IMR-90 (cell line): ENCODE measurements at regions not wholly inside any gene's neighbourhood (a gene's known extent, or its start where the extent isn't known, plus 50 kb on each side); places are given as distances from the start of the nearest gene placed in this dataset.

Source experiments
- ATAC-seq: fragments of 200-7000 bp; cut with Tn5 transposase; 2 replicates; pipeline ENCODE4 v1.9.1; 2020; ENCODE audit warnings: low read depth, mild to moderate bottlenecking, moderate library complexity
- BruUV-seq: library from RNA; stranded (reverse); fragments of 400-500 nt; replicated peaks from 2 replicates; lab custom pipeline; 2021; lab: Mats Ljungman, UMichigan
- CTCF ChIA-PET: fragments of 300-600 bp; formaldehyde crosslinking; extraction: SDS; loops from one replicate; lab custom pipeline; 2021; ENCODE audit warnings: antibody characterized with exemption; lab: Yijun Ruan, JAX
- POLR2A ChIA-PET: fragments of 300-600 bp; sonication (Branson Sonifier 250); formaldehyde crosslinking; loops from one replicate; lab custom pipeline; 2022; ENCODE audit warnings: antibody characterized with exemption; ENCODE audit not compliant: unreplicated experiment; lab: Charles Lee
- DNase-seq: peaks from one replicate; pipeline ENCODE4 v3.0.0; 2013
- H2AFZ ChIP-seq: replicated peaks from 2 replicates; pipeline ENCODE3; 2013; ENCODE audit warnings: low read length, mild to moderate bottlenecking; ENCODE audit not compliant: poor library complexity
- H2AK5ac ChIP-seq: 2 replicates; pipeline ENCODE4 v1.6.1; 2013; ENCODE audit warnings: low read depth, low read length, inconsistent platforms
- H2AK9ac ChIP-seq: replicated peaks from 2 replicates; pipeline ENCODE3; 2013; ENCODE audit warnings: mild to moderate bottlenecking, low read depth, low read length, moderate library complexity; ENCODE audit not compliant: poor library complexity
- H2BK120ac ChIP-seq: 2 replicates; pipeline ENCODE4 v1.6.1; 2013; ENCODE audit warnings: low read depth, low read length, inconsistent platforms
- H2BK15ac ChIP-seq: 3 replicates; pipeline ENCODE4 v1.6.1; 2013; ENCODE audit warnings: low read depth, low read length, inconsistent platforms
- H2BK20ac ChIP-seq: 2 replicates; pipeline ENCODE4 v1.6.1; 2013; ENCODE audit warnings: low read depth, mild to moderate bottlenecking, inconsistent platforms, low read length, moderate library complexity
- H2BK5ac ChIP-seq: 2 replicates; pipeline ENCODE4 v1.6.1; 2013; ENCODE audit warnings: mild to moderate bottlenecking, low read depth, low read length, inconsistent platforms; ENCODE audit not compliant: poor library complexity, severe bottlenecking
- H3K14ac ChIP-seq: replicated peaks from 2 replicates; pipeline ENCODE4 v1.6.1; 2013; ENCODE audit warnings: low read depth, low read length, inconsistent platforms
- H3K18ac ChIP-seq: 2 replicates; pipeline ENCODE4 v1.6.1; 2013; ENCODE audit warnings: low read depth, low read length, control low read depth
- H3K23ac ChIP-seq: 2 replicates; pipeline ENCODE4 v1.6.1; 2013; ENCODE audit warnings: low read depth, low read length, inconsistent platforms
- H3K27ac ChIP-seq: 2 replicates; pipeline ENCODE4 v1.5.1; 2013; ENCODE audit warnings: mild to moderate bottlenecking, control low read depth, low read length; ENCODE audit not compliant: insufficient read depth
- H3K27me3 ChIP-seq: 2 replicates; pipeline ENCODE4 v1.6.1; 2013; ENCODE audit warnings: low read length; ENCODE audit not compliant: control insufficient read depth, insufficient read depth
- H3K36me3 ChIP-seq: 2 replicates; pipeline ENCODE4 v1.6.1; 2013; ENCODE audit warnings: low read length, mixed read lengths; ENCODE audit not compliant: control insufficient read depth, insufficient read depth
- H3K4ac ChIP-seq: 2 replicates; pipeline ENCODE4 v1.6.1; 2013; ENCODE audit warnings: low read depth, low read length, inconsistent platforms
- H3K4me1 ChIP-seq: 2 replicates; pipeline ENCODE4 v1.6.1; 2013; ENCODE audit warnings: low read length, mixed read lengths; ENCODE audit not compliant: control insufficient read depth, insufficient read depth
- H3K4me2 ChIP-seq: 2 replicates; pipeline ENCODE4 v1.6.1; 2013; ENCODE audit warnings: low read depth, mild to moderate bottlenecking, control low read depth, low read length, moderate library complexity
- H3K4me3 ChIP-seq: 2 replicates; pipeline ENCODE4 v1.5.1; 2013; ENCODE audit warnings: low read depth, mild to moderate bottlenecking, control low read depth, low read length, moderate library complexity; ENCODE audit not compliant: insufficient read depth
- H3K56ac ChIP-seq: 2 replicates; pipeline ENCODE4 v1.6.1; 2013; ENCODE audit warnings: low read length, inconsistent platforms; ENCODE audit not compliant: insufficient read depth; ENCODE audit errors: extremely low read depth
- H3K79me1 ChIP-seq, 2 experiments: 2 replicates each; pipeline ENCODE4 v1.6.1; 2013; ENCODE audit warnings: low read length in 2 of 2, inconsistent platforms in 1 of 2, low read depth in 1 of 2
- H3K9ac ChIP-seq: 2 replicates; pipeline ENCODE4 v1.6.1; 2013; ENCODE audit warnings: low read depth, low read length, control low read depth
- H3K9me1 ChIP-seq: 2 replicates; pipeline ENCODE4 v1.6.1; 2013; ENCODE audit warnings: low read length, inconsistent platforms; ENCODE audit not compliant: insufficient read depth
- H3K9me3 ChIP-seq: 2 replicates; pipeline ENCODE4 v1.6.1; 2013; ENCODE audit warnings: low read length; ENCODE audit not compliant: control insufficient read depth, insufficient read depth
- H4K20me1 ChIP-seq: 2 replicates; pipeline ENCODE4 v1.6.1; 2013; ENCODE audit warnings: low read length, inconsistent platforms; ENCODE audit not compliant: insufficient read depth
- H4K5ac ChIP-seq: 2 replicates; pipeline ENCODE4 v1.6.1; 2013; ENCODE audit warnings: mild to moderate bottlenecking, low read depth, low read length, control low read depth
- H4K8ac ChIP-seq, 2 experiments: 2 replicates each; pipeline ENCODE4 v1.6.1; 2013; ENCODE audit warnings: low read depth in 2 of 2, low read length in 2 of 2, control low read depth in 1 of 2, inconsistent platforms in 1 of 2
- H4K91ac ChIP-seq: 2 replicates; pipeline ENCODE4 v1.6.1; 2013; ENCODE audit warnings: low read depth, low read length, inconsistent platforms; ENCODE audit not compliant: insufficient read depth
- BHLHE40 ChIP-seq: fragments of 150-350 bp; IDR thresholded peaks from 2 replicates; pipeline ENCODE4 v1.6.1; 2016; ENCODE audit warnings: mild to moderate bottlenecking, low read depth, low read length
- CEBPB ChIP-seq: IDR thresholded peaks from 2 replicates; pipeline ENCODE4 v1.6.1; 2012; ENCODE audit warnings: low read depth, low read length, improper control_type of control experiment
- CHD1 ChIP-seq: IDR thresholded peaks from 2 replicates; pipeline ENCODE4 v1.6.1; 2012; ENCODE audit warnings: low read depth, low read length, improper control_type of control experiment
- FOS ChIP-seq: fragments of 150-350 bp; IDR thresholded peaks from 2 replicates; pipeline ENCODE4 v1.6.1; 2016; ENCODE audit warnings: low read depth, low read length
- MAFK ChIP-seq: IDR thresholded peaks from 2 replicates; pipeline ENCODE4 v1.6.1; 2012; ENCODE audit warnings: low read depth, low read length, improper control_type of control experiment
- MAZ ChIP-seq: IDR thresholded peaks from 2 replicates; pipeline ENCODE4 v1.6.1; 2012; ENCODE audit warnings: low read depth, mild to moderate bottlenecking, low read length, improper control_type of control experiment, moderate library complexity, borderline replicate concordance
- MXI1 ChIP-seq: IDR thresholded peaks from 2 replicates; pipeline ENCODE4 v1.6.1; 2012; ENCODE audit warnings: low read depth, mild to moderate bottlenecking, low read length, moderate library complexity, borderline replicate concordance
- NFE2L2 ChIP-seq: fragments of 150-350 bp; IDR thresholded peaks from 2 replicates; pipeline ENCODE4 v1.6.1; 2016; ENCODE audit warnings: low read depth, mild to moderate bottlenecking, low read length
- POLR2A ChIP-seq: IDR thresholded peaks from 2 replicates; pipeline ENCODE4 v1.6.1; 2012; ENCODE audit warnings: mild to moderate bottlenecking, low read depth, low read length
- RAD21 ChIP-seq: IDR thresholded peaks from 2 replicates; pipeline ENCODE4 v1.6.1; 2012; ENCODE audit warnings: low read length, improper control_type of control experiment
- RCOR1 ChIP-seq: IDR thresholded peaks from 2 replicates; pipeline ENCODE4 v1.6.1; 2012; ENCODE audit warnings: mild to moderate bottlenecking, low read length, improper control_type of control experiment; ENCODE audit not compliant: insufficient replicate concordance
- RFX5 ChIP-seq: IDR thresholded peaks from 2 replicates; pipeline ENCODE4 v1.8.0; 2012; ENCODE audit warnings: low read depth, mild to moderate bottlenecking, low read length, moderate library complexity
- SMC3 ChIP-seq: fragments of 150-350 bp; IDR thresholded peaks from 2 replicates; pipeline ENCODE4 v1.6.1; 2016; ENCODE audit warnings: low read depth, mild to moderate bottlenecking, antibody characterized with exemption, low read length, moderate library complexity
- WGBS, 2 experiments: methylation state at CpG; one replicate each; pipeline versions ENCODE4 v1.1.5 to v1.1.7; 2013; ENCODE audit warnings: missing lambda C conversion rate in 2 of 2; ENCODE audit not compliant: insufficient read length in 1 of 2; ENCODE audit errors: extremely low coverage in 2 of 2; 5-methylcytosine and 5-hydroxymethylcytosine counted together
- dilution Hi-C: fragments of 300-500 bp; cut with HindIII; formaldehyde crosslinking; loops from one replicate; pipeline ENCODE4 v1.14.3; 2018; ENCODE audit warnings: low sequenced_read_pairs; ENCODE audit not compliant: unreplicated experiment
- in situ Hi-C: fragments of 300-500 bp; cut with MboI; formaldehyde crosslinking; loops from 3 replicates; pipeline ENCODE4 v1.14.3; 2019; ENCODE audit warnings: low sequenced_read_pairs, inconsistent platforms, mixed read lengths
- intact Hi-C: fragments of 100-400 bp; cut with micrococcal nuclease; formaldehyde crosslinking; loops from 2 replicates; pipeline ENCODE4 v1.10.0; 2022
- TF ChIP-seq, protein P1 (sequence below): fragments of 150-350 bp; IDR thresholded peaks from 2 replicates; pipeline ENCODE4 v1.6.1; 2016; ENCODE audit warnings: low read depth, mild to moderate bottlenecking, low read length, moderate library complexity, borderline replicate concordance
- TF ChIP-seq, protein P2 (sequence below): conservative IDR thresholded peaks from 2 replicates; pipeline ENCODE4 v1.5.1; 2012; ENCODE audit warnings: mild to moderate bottlenecking, low read depth, low read length, improper control_type of control experiment
- TF ChIP-seq, protein P3 (sequence below): fragments of 150-350 bp; IDR thresholded peaks from 2 replicates; pipeline ENCODE4 v1.6.1; 2017; ENCODE audit warnings: mild to moderate bottlenecking, antibody characterized with exemption, low read length, low read depth

DNA sequence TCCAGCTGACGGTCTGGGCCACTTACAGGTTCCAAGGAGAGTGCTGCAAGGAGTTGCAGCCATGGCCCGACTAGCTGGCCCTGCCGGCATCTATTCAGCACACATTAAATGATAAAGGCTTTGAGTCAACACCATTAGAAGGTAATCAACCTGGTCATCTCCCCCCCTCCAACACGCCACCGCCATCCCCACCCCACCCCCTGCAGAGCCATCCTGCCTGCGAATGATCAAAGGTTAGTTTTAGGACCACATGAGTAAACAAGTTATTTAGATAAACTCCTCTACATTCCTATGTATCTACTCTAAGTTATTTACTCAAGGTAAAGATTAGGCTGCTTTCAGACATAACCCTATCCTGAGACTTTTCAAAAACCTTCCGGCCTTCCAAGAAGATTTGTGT, 349.3 kb upstream of the SLC39A10 start:
- Histone ChIP-seq H3K23ac (no peak overlapping the region), H3K27me3 (no peaks in the 10 kb centered on the region), H3K4ac (no peak overlapping the region), H3K14ac (no peak overlapping the region), H3K79me1 (no peaks in the 10 kb centered on the region), H2BK15ac (no peak overlapping the region), H3K56ac (no peak overlapping the region), H4K91ac (no peak overlapping the region), H3K27ac (no peak overlapping the region), H3K9me1 (no peaks in the 10 kb centered on the region), H3K9me3 (no peaks in the 10 kb centered on the region), H2BK5ac (no peak overlapping the region), H4K8ac (no peak overlapping the region), H3K36me3 (no peaks in the 10 kb centered on the region), H2AFZ (no peak overlapping the region), H3K4me1 (no peaks in the 10 kb centered on the region), H4K5ac (no peak overlapping the region), H4K20me1 (no peaks in the 10 kb centered on the region), H2BK20ac (no peak overlapping the region), H3K18ac (no peak overlapping the region), H2BK120ac (no peak overlapping the region), H2AK5ac (no peak overlapping the region), H3K4me2 (no peak overlapping the region), H3K9ac (no peak overlapping the region), H2AK9ac (no peak overlapping the region), H3K4me3 (no peak overlapping the region)
- 30% methylated on average over 3 of the region's 7 CpGs; no CpG with 5 or more reads in 1 of the 2 experiments for WGBS, 2 experiments
- ChIA-PET POLR2A (no interaction called here), CTCF (no interaction called here)
- intact Hi-C loops, result no loop called here
- in situ Hi-C loops, result loop anchor here (25.0 kb wide), 1 partner anchor 355 kb away; the partner anchor contains the start of gene SLC39A10
- no peak for ATAC-seq
- dilution Hi-C loops, result no loop called here
- no peak for DNase-seq
- no TSS peak for BruUV-seq
- TF ChIP-seq, protein P1, sequence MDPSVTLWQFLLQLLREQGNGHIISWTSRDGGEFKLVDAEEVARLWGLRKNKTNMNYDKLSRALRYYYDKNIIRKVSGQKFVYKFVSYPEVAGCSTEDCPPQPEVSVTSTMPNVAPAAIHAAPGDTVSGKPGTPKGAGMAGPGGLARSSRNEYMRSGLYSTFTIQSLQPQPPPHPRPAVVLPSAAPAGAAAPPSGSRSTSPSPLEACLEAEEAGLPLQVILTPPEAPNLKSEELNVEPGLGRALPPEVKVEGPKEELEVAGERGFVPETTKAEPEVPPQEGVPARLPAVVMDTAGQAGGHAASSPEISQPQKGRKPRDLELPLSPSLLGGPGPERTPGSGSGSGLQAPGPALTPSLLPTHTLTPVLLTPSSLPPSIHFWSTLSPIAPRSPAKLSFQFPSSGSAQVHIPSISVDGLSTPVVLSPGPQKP, result no peak
- TF ChIP-seq CEBPB, result no peak
- TF ChIP-seq MAFK, result no peak
- no peak for TF ChIP-seq POLR2A
- no peak for TF ChIP-seq BHLHE40
- TF ChIP-seq, protein P2, sequence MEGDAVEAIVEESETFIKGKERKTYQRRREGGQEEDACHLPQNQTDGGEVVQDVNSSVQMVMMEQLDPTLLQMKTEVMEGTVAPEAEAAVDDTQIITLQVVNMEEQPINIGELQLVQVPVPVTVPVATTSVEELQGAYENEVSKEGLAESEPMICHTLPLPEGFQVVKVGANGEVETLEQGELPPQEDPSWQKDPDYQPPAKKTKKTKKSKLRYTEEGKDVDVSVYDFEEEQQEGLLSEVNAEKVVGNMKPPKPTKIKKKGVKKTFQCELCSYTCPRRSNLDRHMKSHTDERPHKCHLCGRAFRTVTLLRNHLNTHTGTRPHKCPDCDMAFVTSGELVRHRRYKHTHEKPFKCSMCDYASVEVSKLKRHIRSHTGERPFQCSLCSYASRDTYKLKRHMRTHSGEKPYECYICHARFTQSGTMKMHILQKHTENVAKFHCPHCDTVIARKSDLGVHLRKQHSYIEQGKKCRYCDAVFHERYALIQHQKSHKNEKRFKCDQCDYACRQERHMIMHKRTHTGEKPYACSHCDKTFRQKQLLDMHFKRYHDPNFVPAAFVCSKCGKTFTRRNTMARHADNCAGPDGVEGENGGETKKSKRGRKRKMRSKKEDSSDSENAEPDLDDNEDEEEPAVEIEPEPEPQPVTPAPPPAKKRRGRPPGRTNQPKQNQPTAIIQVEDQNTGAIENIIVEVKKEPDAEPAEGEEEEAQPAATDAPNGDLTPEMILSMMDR, result no peak
- no peak for TF ChIP-seq RCOR1
- no peak for TF ChIP-seq NFE2L2
- TF ChIP-seq RAD21, result no peak
- TF ChIP-seq, protein P3, sequence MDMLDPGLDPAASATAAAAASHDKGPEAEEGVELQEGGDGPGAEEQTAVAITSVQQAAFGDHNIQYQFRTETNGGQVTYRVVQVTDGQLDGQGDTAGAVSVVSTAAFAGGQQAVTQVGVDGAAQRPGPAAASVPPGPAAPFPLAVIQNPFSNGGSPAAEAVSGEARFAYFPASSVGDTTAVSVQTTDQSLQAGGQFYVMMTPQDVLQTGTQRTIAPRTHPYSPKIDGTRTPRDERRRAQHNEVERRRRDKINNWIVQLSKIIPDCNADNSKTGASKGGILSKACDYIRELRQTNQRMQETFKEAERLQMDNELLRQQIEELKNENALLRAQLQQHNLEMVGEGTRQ, result no peak
- TF ChIP-seq FOS, result no peak
- no peak for TF ChIP-seq RFX5
- TF ChIP-seq SMC3, result no peak
- no peak for TF ChIP-seq CHD1
- no peak for TF ChIP-seq MXI1
- no peak for TF ChIP-seq MAZ
